G401 (cell line): ENCODE measurements at regions not wholly inside any gene's neighbourhood (a gene's known extent, or its start where the extent isn't known, plus 50 kb on each side); places are given as distances from the start of the nearest gene placed in this dataset.
"Not testable (repeated sequence)": the region's sequence is repeated elsewhere in the genome, so short reads cannot be mapped to it uniquely, and the experiment has no call there.

Experiments
- DNase-seq: peaks from one replicate; pipeline ENCODE4 v3.0.0-alpha.2; 2015; ENCODE audit warnings: low spot score
- in situ Hi-C: cut with HindIII; loops from 2 replicates; pipeline ENCODE4 v1.10.0; 2016; ENCODE audit warnings: low sequenced_read_pairs, mixed read lengths

DNA sequence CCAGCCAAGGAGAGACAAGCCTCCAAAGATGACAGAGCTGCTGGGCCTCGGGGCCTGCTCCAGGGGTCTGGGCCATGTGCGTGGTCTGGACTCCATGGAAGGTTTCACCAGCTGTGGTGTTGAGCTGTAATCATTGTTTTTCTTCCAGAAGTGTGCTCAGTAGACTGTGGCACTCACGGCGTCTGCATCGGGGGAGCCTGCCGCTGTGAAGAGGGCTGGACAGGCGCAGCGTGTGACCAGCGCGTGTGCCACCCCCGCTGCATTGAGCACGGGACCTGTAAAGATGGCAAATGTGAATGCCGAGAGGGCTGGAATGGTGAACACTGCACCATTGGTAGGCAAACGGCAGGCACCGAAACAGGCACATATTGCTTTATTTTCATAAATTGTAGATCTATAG is 164.8 kb upstream of the WWC1 start:
- no peak for DNase-seq
- in situ Hi-C loops: no loop called here

DNA sequence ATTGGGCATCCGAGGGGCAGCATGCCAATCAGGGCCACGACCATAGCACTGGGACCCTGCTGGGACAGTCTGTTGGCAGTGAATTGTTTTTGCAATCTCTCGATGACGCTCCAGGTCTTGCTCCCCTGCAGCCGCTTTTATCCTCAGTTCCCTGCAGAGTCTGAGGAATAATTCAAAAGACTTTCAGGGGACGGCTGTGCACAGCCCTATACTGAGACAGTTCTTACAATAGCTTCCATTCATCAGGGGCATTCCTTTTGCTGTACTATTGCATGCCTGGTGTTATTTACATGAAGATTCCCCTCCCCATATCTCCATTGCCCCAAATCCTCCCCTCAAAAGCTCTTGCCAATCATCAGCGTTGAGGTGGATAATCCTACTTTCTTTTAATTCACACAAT is 163.3 kb upstream of the WWC1 start:
- in situ Hi-C loops: no loop called here
- DNase-seq: no peak

DNA sequence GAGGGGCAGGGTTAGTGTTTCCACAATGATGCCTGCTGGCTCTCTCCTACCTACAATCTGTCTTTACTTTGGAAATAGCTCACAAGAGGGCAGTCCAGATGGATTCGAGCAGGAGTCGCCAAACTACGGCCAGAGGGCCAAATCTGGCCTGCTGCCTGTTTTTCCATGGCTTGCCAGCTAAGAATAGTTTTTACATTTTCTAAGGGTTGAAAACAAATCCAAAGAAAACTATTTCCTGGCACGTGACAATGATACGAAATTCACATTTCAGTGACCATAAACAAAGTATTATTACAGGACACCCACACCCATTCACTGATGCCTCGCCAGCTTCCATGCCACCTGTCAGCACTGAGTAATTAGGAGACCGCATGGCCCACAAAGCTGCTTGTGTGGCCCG is 162.9 kb upstream of the WWC1 start:
- in situ Hi-C loops: no loop called here
- peak; percentile 68 for DNase-seq

DNA sequence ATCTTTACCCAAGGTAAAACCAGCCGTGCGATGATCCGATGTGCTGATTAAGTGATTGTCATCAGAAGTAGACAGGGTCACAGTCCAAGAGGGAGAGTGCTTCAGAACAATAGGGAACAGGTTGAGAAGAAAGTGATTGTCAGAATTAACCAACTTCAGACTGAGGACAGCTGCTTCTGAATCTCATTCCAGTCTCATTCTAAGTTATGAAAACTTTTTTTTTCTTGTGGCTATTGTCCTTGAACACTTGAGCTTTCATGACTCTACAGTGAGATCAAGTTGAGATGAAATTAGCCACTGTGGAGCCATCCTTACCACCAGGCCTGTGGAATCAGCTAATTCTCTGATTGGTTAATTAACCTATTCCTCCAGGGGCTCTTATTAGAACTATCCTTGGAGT is 159.9 kb upstream of the WWC1 start:
- no peak for DNase-seq
- in situ Hi-C loops: no loop called here

DNA sequence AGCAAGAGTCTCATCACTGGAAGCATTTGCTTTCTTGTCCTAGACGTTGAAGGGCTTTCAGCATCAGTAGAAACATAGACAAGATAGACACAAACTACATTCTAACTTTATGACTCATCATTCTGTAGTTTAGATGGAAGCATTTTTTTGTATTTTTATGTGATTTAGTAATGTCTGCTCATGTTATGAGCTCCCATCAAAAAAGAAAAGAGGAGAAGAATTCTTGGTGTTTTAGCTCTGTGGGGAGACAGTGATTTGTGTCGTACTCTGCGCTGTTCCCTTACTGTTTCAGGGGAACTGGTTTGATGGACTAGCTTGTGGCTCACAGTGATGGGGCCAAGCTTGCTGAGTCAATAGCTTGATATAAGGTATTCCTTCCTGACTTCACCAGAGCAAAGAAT is 159.2 kb upstream of the WWC1 start:
- DNase-seq: no peak

DNA sequence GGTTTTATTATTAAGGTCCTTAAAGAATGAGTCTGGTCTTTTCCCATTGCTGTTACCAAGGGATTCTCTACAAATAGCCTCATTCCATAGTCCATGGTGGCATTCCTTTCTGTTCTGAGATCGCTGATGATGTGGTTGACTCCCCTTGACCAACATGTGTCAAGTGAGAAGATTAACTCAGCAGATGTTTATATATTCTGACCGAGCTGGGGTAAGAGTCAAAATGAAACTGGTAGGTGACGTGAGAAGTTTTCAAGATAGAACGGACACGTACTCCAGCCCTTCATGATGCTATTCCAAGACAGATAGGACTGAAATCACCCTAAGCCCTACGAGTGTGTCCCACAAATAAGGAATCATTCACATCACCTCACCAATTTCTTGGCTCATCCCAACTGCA is 155.5 kb upstream of the WWC1 start:
- in situ Hi-C loops: no loop called here
- DNase-seq: no peak

More for the DNA sequence above, 159.2 kb upstream of the WWC1 start:
- in situ Hi-C loops: no loop called here

DNA sequence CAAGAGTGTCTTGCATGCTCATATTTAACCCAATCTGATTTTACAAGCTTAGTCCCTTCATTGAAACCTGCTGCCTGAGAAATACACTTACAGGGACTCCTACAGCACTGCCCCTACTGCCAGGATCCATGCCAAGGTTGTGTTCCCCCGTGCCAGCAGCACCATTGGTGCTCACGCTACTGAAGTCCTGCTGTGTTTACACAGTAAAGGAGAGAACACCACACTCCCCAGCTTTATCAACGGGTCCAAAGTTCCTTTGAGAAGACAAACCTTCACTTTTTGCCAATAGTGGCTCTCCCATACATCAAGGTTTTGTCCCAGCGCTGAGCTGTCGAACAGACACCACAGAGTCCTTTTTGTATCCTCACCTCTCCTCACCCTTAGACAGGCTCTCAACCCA is 155.1 kb upstream of the WWC1 start:
- in situ Hi-C loops: no loop called here
- DNase-seq: no peak

DNA sequence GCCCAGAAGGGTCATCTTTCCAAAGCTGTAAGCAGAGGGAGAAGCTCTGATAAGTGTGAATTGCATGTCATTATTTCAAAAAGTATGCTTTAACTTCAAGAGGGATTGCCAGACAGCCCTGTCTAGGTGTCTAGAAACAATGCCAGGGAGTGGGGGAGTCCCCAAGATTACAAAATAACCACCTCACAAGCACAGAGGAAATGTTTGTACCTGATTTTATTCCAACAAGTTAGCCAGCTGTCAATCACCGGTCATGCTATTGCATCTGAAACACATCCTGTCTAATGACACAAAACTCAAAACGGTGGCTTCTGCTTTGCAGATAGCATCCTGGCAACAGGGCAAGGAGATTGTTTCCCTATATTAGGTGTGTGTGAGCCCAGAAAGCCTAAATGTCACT is 154.2 kb upstream of the WWC1 start:
- DNase-seq: no peak
- in situ Hi-C loops: no loop called here

DNA sequence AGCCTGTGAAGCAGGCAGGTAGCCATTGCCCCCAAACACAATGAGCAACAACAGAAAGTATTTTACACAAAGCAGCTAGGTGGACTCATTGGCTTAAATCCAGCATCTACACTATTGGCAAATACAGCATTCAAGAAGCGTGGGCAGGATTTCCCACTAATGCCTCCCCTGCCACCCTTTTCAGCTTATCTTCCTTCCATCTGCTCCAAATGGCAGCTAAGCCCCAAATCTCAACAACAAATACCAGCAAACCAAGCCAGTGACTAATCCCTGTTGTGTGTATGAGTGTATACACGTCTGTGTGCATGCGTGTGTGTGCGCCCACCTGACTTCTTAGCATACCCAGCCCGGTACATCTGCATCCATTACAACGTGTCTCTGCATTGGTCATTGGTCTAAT is 151.2 kb upstream of the WWC1 start:
- DNase-seq: no peak

DNA sequence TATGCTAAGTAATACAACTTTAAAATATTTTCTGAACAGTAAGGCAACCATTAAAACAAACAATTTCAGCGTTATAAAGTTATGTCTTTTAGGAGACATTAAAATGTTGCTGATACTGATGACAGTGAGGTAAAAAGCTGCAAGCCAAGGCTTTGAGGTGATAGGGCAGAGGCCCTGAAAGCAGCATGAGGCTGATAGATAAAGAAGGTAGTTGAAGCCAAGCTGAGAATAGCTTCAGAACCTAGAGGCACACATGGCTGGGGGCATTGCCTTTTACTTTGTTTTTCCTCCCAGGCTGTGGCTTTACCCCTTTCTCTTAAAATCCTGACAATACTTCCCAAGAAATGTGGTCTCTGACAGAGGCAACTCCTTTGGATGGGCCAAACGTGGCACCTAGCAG is 149.0 kb upstream of the WWC1 start:
- in situ Hi-C loops: no loop called here

More for the DNA sequence above, 151.2 kb upstream of the WWC1 start:
- in situ Hi-C loops: no loop called here

DNA sequence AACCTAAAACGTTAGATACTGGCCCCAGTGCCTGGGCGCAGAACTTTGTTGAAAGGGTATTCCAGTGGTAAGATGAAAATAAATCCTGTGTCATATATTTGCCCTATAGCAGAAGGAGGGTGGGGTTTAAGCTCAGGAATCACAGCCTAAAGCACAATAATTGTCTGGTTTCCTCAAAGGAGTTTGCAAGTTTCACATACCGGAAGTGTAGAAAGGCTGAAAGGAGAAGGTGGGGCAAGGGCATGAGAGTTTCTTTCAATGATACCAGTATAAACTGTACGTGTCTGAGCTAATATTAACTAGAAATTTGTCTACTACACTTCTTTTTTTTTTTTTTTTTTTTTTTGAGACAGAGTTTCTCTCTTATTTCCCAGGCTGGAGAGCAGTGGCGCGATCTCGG is 147.9 kb upstream of the WWC1 start:
- in situ Hi-C loops, DNase-seq: not testable (repeated sequence)

More for the DNA sequence above, 149.0 kb upstream of the WWC1 start:
- no peak for DNase-seq

DNA sequence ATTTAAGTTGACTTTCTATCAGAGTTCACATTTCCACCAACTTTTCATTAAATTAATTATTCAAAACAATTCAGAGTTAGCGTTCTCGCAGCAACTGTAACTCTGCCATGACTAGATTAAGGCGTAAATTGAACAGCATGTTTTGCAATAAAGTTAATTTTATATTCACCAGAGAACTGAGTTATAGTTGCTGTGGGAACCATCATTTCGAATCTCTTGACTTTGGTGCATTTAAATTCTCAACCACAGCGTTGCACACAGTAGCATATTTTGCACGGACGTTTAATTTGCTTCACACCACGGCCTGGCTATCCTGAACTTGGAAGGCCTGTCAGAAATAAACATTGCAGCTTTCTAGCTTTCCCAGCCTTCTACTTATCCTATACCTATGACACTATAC is 144.3 kb upstream of the WWC1 start:
- in situ Hi-C loops: no loop called here

DNA sequence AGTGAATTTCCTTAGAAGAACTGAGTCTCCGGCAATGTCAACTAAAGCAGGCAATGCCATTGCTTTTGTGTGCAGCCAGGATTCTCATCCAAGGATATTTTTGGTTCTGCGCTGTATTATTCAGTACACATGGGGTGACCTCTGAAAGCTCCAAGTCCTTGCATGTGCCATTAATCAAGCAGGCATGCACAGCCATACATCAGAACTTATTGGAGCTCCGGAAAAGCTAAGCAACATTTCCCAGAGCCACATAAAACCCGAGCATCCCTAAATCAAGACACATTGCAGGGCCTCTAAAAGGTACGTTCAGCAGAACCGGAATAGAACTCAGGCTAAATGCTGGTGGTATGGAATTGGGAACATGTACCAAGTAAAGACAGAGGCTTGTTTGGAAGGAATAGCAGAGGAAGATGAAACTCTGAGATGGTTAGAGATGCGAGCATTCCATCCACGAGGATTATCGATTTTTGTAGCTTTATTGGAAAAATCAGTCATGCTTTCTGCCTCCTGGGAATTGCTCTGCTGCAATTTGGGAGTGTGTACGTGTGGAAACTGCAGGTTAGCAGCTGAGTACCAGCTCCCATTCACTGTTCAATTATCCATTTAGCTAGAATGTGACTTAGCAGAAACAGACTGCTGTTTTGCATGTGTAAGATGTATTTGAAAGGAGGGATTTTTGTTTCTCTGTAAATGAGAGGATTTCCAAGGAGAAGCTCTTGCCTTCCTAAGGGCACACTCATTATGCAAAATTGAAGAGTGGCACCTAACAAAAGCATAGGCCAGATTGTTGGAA is 143.7 kb upstream of the WWC1 start:
- in situ Hi-C loops: no loop called here
- DNase-seq: no peak

More for the DNA sequence above, 144.3 kb upstream of the WWC1 start:
- DNase-seq: no peak

DNA sequence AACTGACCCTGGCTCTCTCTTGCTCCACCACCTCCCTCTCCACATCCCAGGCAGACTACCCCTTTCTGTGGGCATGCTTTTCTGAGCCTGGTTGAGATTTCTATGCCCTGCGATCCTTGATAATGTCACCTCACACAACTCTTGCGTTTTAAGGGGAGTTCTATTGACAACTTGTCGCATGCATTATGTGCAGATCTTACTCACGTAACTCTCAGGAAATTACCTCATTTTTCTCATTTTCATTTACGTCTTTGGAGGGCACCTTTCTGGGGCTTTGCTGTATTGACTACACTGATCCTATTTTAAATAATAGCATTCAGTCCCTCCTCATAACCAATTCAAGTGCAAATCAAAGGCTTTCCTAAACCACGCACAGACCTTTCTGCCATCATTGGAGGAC is 140.4 kb upstream of the WWC1 start:
- in situ Hi-C loops: no loop called here
- no peak for DNase-seq

DNA sequence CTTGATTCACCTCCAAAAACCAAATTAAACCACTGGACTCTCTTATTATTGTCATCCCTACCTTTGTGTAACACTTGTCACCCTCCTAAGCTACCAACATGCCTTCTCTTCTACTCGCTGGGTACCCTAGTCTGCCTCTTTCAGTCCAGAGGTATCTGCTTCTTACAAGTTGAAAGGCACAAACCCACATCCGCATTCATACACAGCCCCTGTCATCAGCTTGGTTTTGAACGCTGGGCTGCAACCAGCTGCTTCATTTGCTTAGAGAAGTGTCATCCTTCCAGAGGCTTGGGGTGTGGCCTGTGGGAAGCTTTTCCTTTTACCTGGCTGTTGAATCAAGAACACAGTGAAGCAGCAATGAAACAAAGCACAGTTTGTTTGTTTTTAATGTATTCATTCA is 138.8 kb upstream of the WWC1 start:
- in situ Hi-C loops: no loop called here
- DNase-seq: no peak

DNA sequence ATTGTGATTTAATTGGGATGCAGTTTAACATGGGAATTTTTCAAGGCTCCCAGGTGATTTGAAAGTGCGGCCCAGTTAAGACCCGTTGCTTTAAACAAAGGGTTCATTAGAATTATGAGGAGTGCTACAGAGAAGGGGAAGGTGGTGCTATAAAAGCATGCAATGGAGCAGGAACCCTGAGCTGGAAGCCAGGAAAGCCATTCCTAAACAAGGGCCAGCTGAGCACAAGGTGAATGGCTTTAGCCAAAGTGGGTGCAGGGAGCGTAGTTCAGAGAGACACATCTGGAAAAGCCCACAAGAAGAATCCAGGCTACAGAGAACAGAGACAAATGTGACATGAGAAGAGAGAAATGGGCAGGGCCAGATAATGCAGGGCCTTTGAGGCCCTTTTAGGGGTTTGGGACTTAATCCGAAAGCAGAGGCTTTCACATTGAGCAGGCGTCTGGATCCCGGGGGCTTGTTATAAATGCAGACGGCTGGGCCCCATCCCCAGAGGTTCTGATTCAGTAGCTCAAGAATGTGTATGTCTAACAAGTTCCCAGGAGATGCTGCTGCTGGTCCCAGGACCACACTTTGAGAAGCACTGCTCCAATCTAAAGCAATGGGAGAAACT is 138.1 kb upstream of the WWC1 start:
- DNase-seq: no peak
- in situ Hi-C loops: no loop called here

DNA sequence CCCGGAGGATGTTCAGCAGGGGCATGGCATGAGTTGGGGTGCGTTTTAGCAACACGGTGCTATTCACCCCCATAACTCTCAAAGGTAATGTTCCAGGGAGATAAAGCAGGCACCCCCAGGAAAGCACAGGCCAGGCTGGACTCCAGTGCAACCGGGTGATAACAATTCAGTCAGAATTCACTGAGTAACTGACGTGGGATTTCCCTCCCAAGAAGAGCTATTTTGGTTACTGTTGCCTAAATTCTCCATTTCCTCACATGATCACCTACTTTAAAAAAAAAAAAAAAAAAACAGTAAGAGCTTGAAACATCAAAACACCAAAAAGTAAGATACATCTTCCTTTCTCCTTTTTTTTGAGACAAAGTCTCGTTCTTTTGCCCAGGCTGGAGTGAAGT is 137.6 kb upstream of the WWC1 start:
- DNase-seq: no peak
- in situ Hi-C loops: no loop called here

DNA sequence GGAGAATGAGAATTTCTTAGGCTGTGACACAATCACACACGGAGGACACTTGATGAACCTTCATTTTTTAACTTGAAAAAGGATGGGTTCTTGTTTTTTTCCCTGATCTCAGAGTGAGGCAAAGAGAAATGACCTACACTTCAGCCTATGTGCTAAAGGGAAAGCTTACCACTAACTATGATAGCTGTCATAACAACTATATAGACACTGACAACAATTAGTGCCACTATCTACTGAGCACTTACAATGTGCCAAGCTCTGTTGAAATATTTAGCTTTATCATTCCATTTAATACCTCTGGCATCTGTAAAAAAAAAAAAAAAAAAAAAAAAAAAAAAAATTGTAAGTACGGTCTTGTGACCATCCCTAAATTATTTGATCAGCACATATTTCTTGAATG is 135.9 kb upstream of the WWC1 start:
- in situ Hi-C loops: no loop called here
- no peak for DNase-seq

DNA sequence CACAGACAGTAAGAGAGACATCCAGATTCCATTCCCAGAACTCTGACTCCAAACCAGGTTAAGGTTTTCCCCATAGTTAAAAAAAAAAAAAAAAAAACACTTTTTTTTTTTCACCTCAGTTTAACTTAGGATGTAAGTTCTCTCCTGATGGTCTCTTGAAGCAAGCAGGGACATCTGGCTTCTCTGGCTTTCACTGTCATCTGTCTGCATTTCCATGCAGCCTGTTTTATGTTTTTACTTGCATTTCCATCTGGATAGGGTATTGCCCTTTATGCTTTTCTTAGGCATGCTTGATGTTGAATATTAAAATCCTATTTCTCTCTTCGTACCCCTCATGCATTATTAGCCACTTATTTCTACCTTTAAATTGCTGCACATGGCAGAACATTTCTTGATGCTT is 135.3 kb upstream of the WWC1 start:
- no peak for DNase-seq
- in situ Hi-C loops: no loop called here

DNA sequence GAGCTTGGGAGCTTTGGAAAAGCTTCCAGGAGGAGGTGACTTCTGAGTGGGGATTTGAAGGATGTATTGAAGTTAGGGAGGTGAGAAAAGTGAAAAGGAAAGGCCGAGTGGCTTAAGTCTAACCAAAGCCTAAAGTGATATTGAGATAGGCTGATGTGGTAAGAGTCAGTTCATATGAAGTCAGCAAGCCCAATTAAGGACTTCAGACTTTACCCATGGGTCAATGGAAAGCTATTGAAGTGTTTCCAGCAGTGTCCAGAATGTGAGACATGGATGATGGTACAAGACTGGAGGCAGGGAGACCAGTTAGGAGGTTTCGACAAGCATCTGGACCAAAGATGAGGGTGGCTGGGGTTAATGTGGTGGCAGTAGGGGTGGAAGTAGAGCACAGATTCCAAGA is 134.3 kb upstream of the WWC1 start:
- in situ Hi-C loops: no loop called here
- DNase-seq: no peak

DNA sequence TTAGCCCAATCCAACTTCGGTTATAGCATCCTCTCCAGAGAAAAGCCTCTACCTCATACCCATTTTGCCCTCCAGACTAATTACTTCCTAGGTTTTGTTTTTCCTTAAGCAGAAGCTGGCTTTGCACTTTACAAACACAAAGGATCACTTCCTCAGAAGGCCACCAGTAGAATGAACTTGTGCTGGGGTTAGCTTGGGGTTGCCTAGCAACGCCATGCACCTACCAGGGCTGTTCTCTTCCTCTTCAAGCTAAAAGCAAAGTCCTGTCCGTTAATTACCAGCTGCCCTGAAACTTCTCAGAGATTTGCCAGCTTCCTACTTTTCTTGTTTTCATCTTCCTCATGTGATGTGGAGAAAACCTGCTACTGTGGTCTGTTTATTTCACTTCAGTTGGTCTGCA is 132.0 kb upstream of the WWC1 start:
- DNase-seq: no peak
- in situ Hi-C loops: no loop called here
